Cardiac fibroblast (primary cell): ENCODE measurements at regions not wholly inside any gene's neighbourhood (a gene's known extent, or its start where the extent isn't known, plus 50 kb on each side); places are given as distances from the start of the nearest gene placed in this dataset.

Source experiments
- DNase-seq, 2 donors: peaks; one replicate each; pipeline versions ENCODE4 v3.0.0 to v3.0.0-alpha.2; 2010; ENCODE audit warnings: low read depth in 2 of 2
- H3K4me3 ChIP-seq, 2 donors: replicated peaks in 1 of 2; 1 replicate in 1 of 2; 2 replicates in 1 of 2; pipeline ENCODE4 v1.5.1; 2011; ENCODE audit warnings: low read depth in 2 of 2, low read length in 2 of 2, mild to moderate bottlenecking in 2 of 2, moderate library complexity in 1 of 2
- TF ChIP-seq, protein P1 (sequence below): IDR thresholded peaks from one replicate; pipeline ENCODE4 v1.5.1; 2011; ENCODE audit warnings: low read depth, mild to moderate bottlenecking, low read length, inconsistent platforms

DNA sequence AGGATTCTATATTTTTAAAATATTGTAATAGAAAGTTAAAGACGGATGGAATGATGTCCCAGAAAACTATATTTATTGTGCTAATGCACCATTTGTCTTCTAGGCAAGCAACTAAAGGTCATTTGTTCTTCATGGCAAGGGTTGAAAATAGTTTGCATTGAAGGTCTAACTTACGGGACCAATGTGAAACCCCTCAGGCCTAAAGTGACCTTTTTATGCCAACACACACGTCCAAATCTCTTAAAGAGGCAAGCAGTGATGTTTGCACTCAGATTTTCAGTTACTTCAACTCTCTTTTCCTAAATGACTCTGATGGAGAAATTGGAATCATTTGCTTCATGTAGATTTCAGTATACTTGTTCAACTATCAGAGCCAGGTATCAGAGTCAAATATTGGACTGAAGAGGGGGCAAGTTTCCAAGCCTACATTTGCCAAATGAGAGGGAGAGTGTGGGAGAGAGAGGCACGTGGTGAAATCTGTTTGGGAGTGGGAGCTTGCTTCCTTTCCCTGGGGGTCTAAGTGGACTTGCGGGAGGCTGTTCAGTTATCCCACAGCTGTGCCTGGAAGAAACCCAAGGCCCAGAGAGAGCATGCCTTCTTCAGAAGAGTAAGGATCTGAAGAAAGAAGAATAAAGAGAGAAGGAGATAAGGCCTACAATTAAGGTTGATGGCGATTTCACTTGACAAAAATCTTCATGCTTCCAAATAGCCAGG is 459.8 kb downstream of the BCAT1 start:
- TF ChIP-seq, protein P1, sequence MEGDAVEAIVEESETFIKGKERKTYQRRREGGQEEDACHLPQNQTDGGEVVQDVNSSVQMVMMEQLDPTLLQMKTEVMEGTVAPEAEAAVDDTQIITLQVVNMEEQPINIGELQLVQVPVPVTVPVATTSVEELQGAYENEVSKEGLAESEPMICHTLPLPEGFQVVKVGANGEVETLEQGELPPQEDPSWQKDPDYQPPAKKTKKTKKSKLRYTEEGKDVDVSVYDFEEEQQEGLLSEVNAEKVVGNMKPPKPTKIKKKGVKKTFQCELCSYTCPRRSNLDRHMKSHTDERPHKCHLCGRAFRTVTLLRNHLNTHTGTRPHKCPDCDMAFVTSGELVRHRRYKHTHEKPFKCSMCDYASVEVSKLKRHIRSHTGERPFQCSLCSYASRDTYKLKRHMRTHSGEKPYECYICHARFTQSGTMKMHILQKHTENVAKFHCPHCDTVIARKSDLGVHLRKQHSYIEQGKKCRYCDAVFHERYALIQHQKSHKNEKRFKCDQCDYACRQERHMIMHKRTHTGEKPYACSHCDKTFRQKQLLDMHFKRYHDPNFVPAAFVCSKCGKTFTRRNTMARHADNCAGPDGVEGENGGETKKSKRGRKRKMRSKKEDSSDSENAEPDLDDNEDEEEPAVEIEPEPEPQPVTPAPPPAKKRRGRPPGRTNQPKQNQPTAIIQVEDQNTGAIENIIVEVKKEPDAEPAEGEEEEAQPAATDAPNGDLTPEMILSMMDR, result no peak
- H3K4me3 ChIP-seq, result no peak overlapping the region
- DNase-seq, result no peak

DNA sequence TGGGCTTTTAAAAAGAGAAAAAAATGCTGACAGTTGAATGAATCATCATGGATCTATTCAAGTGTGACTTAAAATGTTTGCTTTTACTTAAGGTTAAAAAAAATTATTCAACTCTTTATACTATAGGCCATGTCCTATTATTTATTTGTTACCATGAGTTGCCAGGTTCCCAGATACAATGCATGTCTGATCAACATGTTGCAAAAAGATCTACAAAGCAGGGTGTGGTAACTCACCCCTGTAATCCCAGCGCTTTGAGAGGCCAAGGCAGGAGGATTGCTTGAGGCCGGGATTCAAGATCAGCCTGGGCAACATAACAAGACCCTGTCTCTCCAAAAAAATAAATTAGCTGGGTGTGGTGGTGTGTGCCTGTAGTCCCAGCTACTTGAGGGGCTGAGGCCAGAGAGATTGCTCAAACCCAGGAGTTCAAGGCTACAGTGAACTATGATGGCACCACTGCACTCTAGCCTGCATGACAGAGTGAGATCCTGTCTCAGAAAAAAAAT is 460.8 kb downstream of the BCAT1 start:
- TF ChIP-seq, protein P1, result no peak
- DNase-seq, result peak in 1 of 2 donors; percentile 54
- no peak overlapping the region for H3K4me3 ChIP-seq

DNA sequence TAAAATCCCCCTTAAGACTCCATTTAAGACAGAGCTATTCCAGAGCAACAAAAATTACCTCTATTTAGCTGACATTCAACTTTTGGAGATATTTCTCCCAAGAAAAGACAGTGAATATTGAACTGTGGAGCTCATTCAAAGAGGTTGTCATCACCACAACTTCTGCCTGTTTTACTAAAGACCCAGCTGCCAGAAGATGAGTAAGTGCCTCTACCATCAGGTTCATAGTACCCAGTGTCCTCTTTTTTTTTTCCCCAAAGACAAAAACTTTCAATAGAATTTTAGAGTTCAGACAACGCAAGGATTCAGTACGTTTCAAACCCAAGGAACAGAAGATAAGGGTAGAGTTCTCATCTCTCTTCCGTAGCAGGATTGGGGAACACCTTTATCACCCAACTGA is 461.3 kb downstream of the BCAT1 start:
- peak in 1 of 2 donors; percentile 69 for DNase-seq
- TF ChIP-seq, protein P1, result no peak
- H3K4me3 ChIP-seq, result no peak overlapping the region

DNA sequence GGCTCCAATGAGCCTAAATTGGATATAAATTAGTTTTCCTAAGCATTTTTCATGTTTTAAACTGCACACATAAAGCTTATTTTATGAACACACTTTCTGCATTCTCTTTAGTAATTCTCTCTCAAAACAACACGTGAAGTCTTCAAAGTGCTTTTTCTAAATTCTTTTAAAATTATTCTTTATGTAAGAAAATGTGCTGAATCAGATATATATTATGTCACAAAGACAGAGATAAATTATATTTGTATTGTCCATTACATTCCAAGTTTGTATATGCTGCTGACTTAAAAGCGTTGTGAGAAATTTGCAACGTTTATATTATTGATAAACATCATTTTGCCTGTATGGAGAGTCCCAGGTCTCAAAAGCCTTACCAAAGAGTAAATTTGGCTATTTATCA is 465.2 kb downstream of the BCAT1 start:
- TF ChIP-seq, protein P1, result no peak
- H3K4me3 ChIP-seq, result no peak overlapping the region
- DNase-seq, result no peak

DNA sequence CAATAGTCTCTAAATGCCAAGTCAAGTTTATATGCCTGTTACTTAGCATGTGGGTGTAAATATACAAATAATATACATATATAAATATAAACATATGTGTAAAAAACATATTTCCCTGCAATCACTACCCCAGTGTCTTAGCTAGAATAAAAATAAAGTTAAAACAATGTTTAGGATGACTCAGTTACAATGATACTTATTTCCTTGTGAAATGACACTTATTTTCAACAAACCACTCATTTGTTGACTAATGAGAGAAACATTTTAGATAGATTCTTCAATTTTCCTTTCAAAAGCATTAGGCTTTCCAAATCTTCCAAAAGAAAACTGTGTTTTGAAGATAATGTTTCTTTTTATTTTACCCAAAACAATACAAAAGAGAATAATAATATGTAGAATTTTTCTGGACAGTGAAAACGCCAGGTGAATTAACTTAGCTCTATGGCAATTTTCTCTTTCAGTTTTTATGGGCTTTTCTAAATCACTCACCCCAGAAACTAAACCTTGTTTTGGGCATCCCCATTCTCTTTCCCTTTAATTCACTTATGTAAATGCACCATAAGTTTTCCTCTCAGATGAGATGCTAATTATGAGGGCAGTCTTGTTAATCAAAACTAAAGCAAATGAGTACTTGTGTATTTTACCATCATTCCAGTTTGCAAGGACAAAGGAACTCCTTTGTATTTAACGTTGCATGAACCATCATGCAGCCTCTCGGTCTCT is 465.9 kb downstream of the BCAT1 start:
- TF ChIP-seq, protein P1, result no peak
- DNase-seq, result peak in 1 of 2 donors; percentile 42
- no peak overlapping the region for H3K4me3 ChIP-seq

DNA sequence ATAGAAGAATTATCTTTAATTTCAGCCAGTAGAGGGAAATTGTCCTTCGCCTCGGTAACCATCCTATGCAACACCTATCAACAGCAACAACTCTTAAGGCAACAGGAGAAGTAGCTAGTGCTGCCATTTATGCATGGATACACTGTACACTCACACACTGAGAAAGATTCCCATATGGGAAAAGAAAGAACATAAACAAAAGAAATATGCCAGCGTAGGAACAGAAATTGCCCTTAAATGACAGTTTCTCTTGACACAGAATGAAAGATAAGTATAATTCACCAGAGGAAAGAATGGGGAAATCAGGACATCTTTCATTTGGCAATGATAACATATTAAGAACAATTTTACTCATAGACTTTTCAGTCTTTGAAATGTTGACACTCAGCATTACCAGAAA is 466.9 kb downstream of the BCAT1 start:
- TF ChIP-seq, protein P1, result no peak
- H3K4me3 ChIP-seq, result no peak overlapping the region
- no peak for DNase-seq
